GM19455 (cell line): ENCODE measurements at regions not wholly inside any gene's neighbourhood (a gene's known extent, or its start where the extent isn't known, plus 50 kb on each side); places are given as distances from the start of the nearest gene placed in this dataset.

ENCODE experiments used
- ATAC-seq: cut with Tn5 transposase; IDR thresholded peaks from one replicate; pipeline ENCODE4 v1.9.1; 2021; ENCODE audit not compliant: unreplicated experiment

GRCh38 chr3:147744967-147745366 lies 335.8 kb downstream of the ZIC1 start:
- no peak for ATAC-seq

GRCh38 chr3:147755310-147755709 lies 346.1 kb downstream of the ZIC1 start:
- no peak for ATAC-seq

GRCh38 chr3:147756476-147756875 lies 347.3 kb downstream of the ZIC1 start:
- no peak for ATAC-seq

- ATAC-seq, result no peak
Measured at GRCh38 chr3:147757866-147758265, 348.7 kb downstream of the ZIC1 start.

GRCh38 chr3:147758771-147759170 lies 349.6 kb downstream of the ZIC1 start:
- ATAC-seq, result no peak

GRCh38 chr3:147760085-147760484 lies 350.9 kb downstream of the ZIC1 start:
- ATAC-seq, result no peak

- no peak for ATAC-seq
Measured at GRCh38 chr3:147760941-147761340, 351.8 kb downstream of the ZIC1 start.

- ATAC-seq, result no peak
Measured at GRCh38 chr3:147773116-147773630, 364.0 kb downstream of the ZIC1 start.

GRCh38 chr3:147775411-147775810 lies 366.2 kb downstream of the ZIC1 start:
- ATAC-seq, result no peak

- ATAC-seq, result no peak
Measured at GRCh38 chr3:147775816-147776530, 366.8 kb downstream of the ZIC1 start.

- ATAC-seq, result no peak
Measured at GRCh38 chr3:147793841-147794240, 384.7 kb downstream of the ZIC1 start.

- no peak for ATAC-seq
Measured at GRCh38 chr3:147794596-147794995, 385.4 kb downstream of the ZIC1 start.

- no peak for ATAC-seq
Measured at GRCh38 chr3:147795418-147795817, 386.3 kb downstream of the ZIC1 start.

GRCh38 chr3:147797095-147797494 lies 387.9 kb downstream of the ZIC1 start:
- no peak for ATAC-seq

GRCh38 chr3:147799601-147800000 lies 390.4 kb downstream of the ZIC1 start:
- no peak for ATAC-seq

- ATAC-seq, result no peak
Measured at GRCh38 chr3:147807776-147808175, 398.6 kb downstream of the ZIC1 start.

GRCh38 chr3:147809206-147809605 lies 400.0 kb downstream of the ZIC1 start:
- ATAC-seq, result no peak

- ATAC-seq, result no peak
Measured at GRCh38 chr3:147812186-147812911, 403.2 kb downstream of the ZIC1 start.

- ATAC-seq, result no peak
Measured at GRCh38 chr3:147813256-147813655, 404.1 kb downstream of the ZIC1 start.

GRCh38 chr3:147816752-147817151 lies 407.6 kb downstream of the ZIC1 start:
- ATAC-seq, result no peak

GRCh38 chr3:147832611-147833010 lies 423.4 kb downstream of the ZIC1 start:
- ATAC-seq, result no peak

- no peak for ATAC-seq
Measured at GRCh38 chr3:147836330-147836729, 427.2 kb downstream of the ZIC1 start.
